Endothelial cell of umbilical vein (primary cell): ENCODE measurements at regions not wholly inside any gene's neighbourhood (a gene's known extent, or its start where the extent isn't known, plus 50 kb on each side); places are given as distances from the start of the nearest gene placed in this dataset.
A peak's percentile ranks its signal among the peaks of the same experiment; 100 is the strongest.

Source experiments
- BruUV-seq: library from RNA; stranded (reverse); fragments of 400-500 nt; replicated peaks from 2 replicates; lab custom pipeline; 2021; lab: Mats Ljungman, UMichigan
- CTCF ChIA-PET: fragments of 300-600, 350-600 bp; sonication (Branson Sonifier 250); formaldehyde crosslinking; loops from one replicate; lab custom pipeline; 2021; ENCODE audit warnings: antibody characterized with exemption, inconsistent platforms; lab: Charles Lee
- POLR2A ChIA-PET: fragments of 300-600, 350-600 bp; sonication (Branson Sonifier 250); formaldehyde crosslinking; loops from one replicate; lab custom pipeline; 2021; ENCODE audit warnings: antibody characterized with exemption, inconsistent platforms; lab: Charles Lee
- DNase-seq: peaks from one replicate; pipeline ENCODE4 v3.0.0-alpha.2; 2011; ENCODE audit warnings: low read depth, low spot score
- FAIRE-seq: peaks from 2 replicates; lab custom pipeline; 2011; peaks lifted over from hg19 to GRCh38; lab: Jason Lieb, UNC
- H2AFZ ChIP-seq: 2 replicates; pipeline ENCODE4 v1.6.0; 2012; ENCODE audit warnings: low read depth, low read length, control low read depth, inconsistent platforms
- H3K27ac ChIP-seq: 2 replicates; pipeline ENCODE4 v1.5.1; 2011; ENCODE audit warnings: low read depth, mild to moderate bottlenecking, control low read depth, low read length, moderate library complexity; ENCODE audit not compliant: insufficient read depth
- H3K27me3 ChIP-seq, 2 experiments: 2 replicates each; pipeline versions ENCODE4 v1.6.0 to v1.6.1; 2011; ENCODE audit warnings: low read length in 2 of 2, mixed read lengths in 1 of 2; ENCODE audit not compliant: control insufficient read depth in 2 of 2, insufficient read depth in 2 of 2
- H3K36me3 ChIP-seq, 2 experiments: 2 replicates in 1 of 2; 3 replicates in 1 of 2; pipeline ENCODE4 v1.5.1; 2011; ENCODE audit warnings: low read length in 2 of 2, mild to moderate bottlenecking in 1 of 2, moderate library complexity in 1 of 2; ENCODE audit not compliant: control insufficient read depth in 2 of 2, insufficient read depth in 2 of 2; ENCODE audit errors: extremely low read depth in 1 of 2
- H3K4me1 ChIP-seq: 3 replicates; pipeline ENCODE4 v1.5.1; 2011; ENCODE audit warnings: mild to moderate bottlenecking, low read length; ENCODE audit not compliant: control insufficient read depth, insufficient read depth; ENCODE audit errors: extremely low read depth
- H3K4me2 ChIP-seq: 2 replicates; pipeline ENCODE4 v1.6.1; 2011; ENCODE audit warnings: low read length, control low read depth, mixed read lengths; ENCODE audit not compliant: insufficient read depth
- H3K4me3 ChIP-seq, 3 experiments: fragments of 200-600 bp in 1 of 3; sonication (generic), shearing (Covaris generic) in 1 of 3; replicated peaks in 1 of 3; 2 replicates each; pipeline ENCODE4 v1.5.1; 2011 to 2016; ENCODE audit warnings: control low read depth in 3 of 3, low read length in 3 of 3, mild to moderate bottlenecking in 2 of 3, inconsistent platforms in 1 of 3, low read depth in 1 of 3, moderate library complexity in 1 of 3; ENCODE audit not compliant: insufficient read depth in 1 of 3
- H3K79me2 ChIP-seq: 2 replicates; pipeline ENCODE4 v1.6.0; 2012; ENCODE audit warnings: low read length, inconsistent platforms; ENCODE audit not compliant: control insufficient read depth, insufficient read depth
- H3K9ac ChIP-seq: replicated peaks from 2 replicates; pipeline ENCODE3; 2011; ENCODE audit warnings: low read length, control low read depth; ENCODE audit not compliant: insufficient read depth; ENCODE audit errors: extremely low read depth
- H3K9me1 ChIP-seq: replicated peaks from 3 replicates; pipeline ENCODE4 v1.6.0; 2011; ENCODE audit warnings: mild to moderate bottlenecking, low read length; ENCODE audit not compliant: control insufficient read depth, insufficient read depth; ENCODE audit errors: extremely low read depth
- H3K9me3 ChIP-seq: replicated peaks from 2 replicates; pipeline ENCODE4 v1.5.1; 2012; ENCODE audit warnings: low read length, inconsistent platforms; ENCODE audit not compliant: control insufficient read depth, insufficient read depth
- H4K20me1 ChIP-seq: replicated peaks from 2 replicates; pipeline ENCODE3; 2011; ENCODE audit warnings: mild to moderate bottlenecking, low read length; ENCODE audit not compliant: control insufficient read depth, insufficient read depth; ENCODE audit errors: extremely low read depth
- CTCF ChIP-seq, 2 donors: IDR thresholded peaks; 1 replicate in 1 of 2; 2 replicates in 1 of 2; pipeline ENCODE4 v1.5.1; 2011; ENCODE audit warnings: low read length in 2 of 2, mild to moderate bottlenecking in 2 of 2, moderate library complexity in 2 of 2, control low read depth in 1 of 2, inconsistent platforms in 1 of 2, low read depth in 1 of 2; ENCODE audit not compliant: insufficient read depth in 1 of 2; ENCODE audit errors: extremely low read depth in 1 of 2
- EZH2 ChIP-seq: IDR thresholded peaks from 2 replicates; pipeline ENCODE4 v1.6.1; 2012; ENCODE audit warnings: borderline replicate concordance, low read depth, mild to moderate bottlenecking, moderate library complexity, low read length, inconsistent platforms; ENCODE audit not compliant: severe bottlenecking
- FOS ChIP-seq: IDR thresholded peaks from 2 replicates; pipeline ENCODE4 v1.6.1; 2011; ENCODE audit warnings: mild to moderate bottlenecking, low read length, moderate library complexity, borderline replicate concordance; ENCODE audit not compliant: insufficient read depth
- GATA2 ChIP-seq: IDR thresholded peaks from 2 replicates; pipeline ENCODE4 v1.7.0; 2011; ENCODE audit warnings: low read depth, mild to moderate bottlenecking, moderate library complexity, mixed read lengths, low read length; ENCODE audit not compliant: insufficient read length, insufficient read depth
- JUN ChIP-seq: IDR thresholded peaks from 2 replicates; pipeline ENCODE4 v1.6.1; 2011; ENCODE audit warnings: borderline replicate concordance, low read depth; ENCODE audit not compliant: insufficient read length, insufficient read depth
- MAX ChIP-seq: IDR thresholded peaks from 2 replicates; pipeline ENCODE4 v1.6.1; 2011; ENCODE audit not compliant: insufficient read depth, insufficient read length
- MYC ChIP-seq: IDR thresholded peaks from one replicate; pipeline ENCODE4 v1.6.1; 2011; ENCODE audit warnings: mild to moderate bottlenecking, low read depth, low read length
- POLR2A ChIP-seq: IDR thresholded peaks from 2 replicates; pipeline ENCODE4 v1.6.1; 2012; ENCODE audit warnings: low read depth, mild to moderate bottlenecking, control low read depth, low read length
- POLR2AphosphoS5 ChIP-seq: IDR thresholded peaks from 2 replicates; pipeline ENCODE4 v1.6.1; 2012; ENCODE audit warnings: low read depth, mild to moderate bottlenecking, control low read depth, low read length, moderate library complexity; ENCODE audit not compliant: insufficient read depth
- dilution Hi-C: fragments of 300-500 bp; cut with MboI; formaldehyde crosslinking; loops from one replicate; pipeline ENCODE4 v1.15.0; 2019; ENCODE audit warnings: low sequenced_read_pairs; ENCODE audit not compliant: extremely low pct_ligation_motif_present
- intact Hi-C: fragments of 100-400 bp; cut with micrococcal nuclease; formaldehyde crosslinking; loops from one replicate; pipeline ENCODE4 v1.10.0; 2022

- Histone ChIP-seq H3K36me3 (no peaks in the 10 kb centered on the region), H3K9me1 (no peaks in the 10 kb centered on the region), H3K4me3 (no peak overlapping the region), H3K9me3 (no peaks in the 10 kb centered on the region), H2AFZ (peak overlapping the region; percentile 22), H3K4me2 (no peak overlapping the region), H3K79me2 (no peaks in the 10 kb centered on the region), H3K9ac (no peak overlapping the region), H3K27me3 (no peaks in the 10 kb centered on the region), H4K20me1 (no peaks in the 10 kb centered on the region), H3K4me1 (no peaks in the 10 kb centered on the region), H3K27ac (no peak overlapping the region)
- TF ChIP-seq GATA2 (no peak), CTCF (IDR thresholded peaks at IDR 0.05; ENCODE audit: extremely low read depth in 1 of 2, insufficient read depth in 1 of 2, low read depth in 1 of 2, low read length in 2 of 2) (no peak), JUN (no peak), POLR2AphosphoS5 (no peak), MYC (no peak), POLR2A (no peak), MAX (no peak), FOS (no peak), EZH2 (no peak)
- CTCF ChIA-PET: interaction anchor here (1.3 kb wide), 1 partner anchor 38 kb away, joined by 3 read pairs; no protein-coding TSS in a partner anchor
- dilution Hi-C loops: no loop called here
- intact Hi-C loops: no loop called here
- POLR2A ChIA-PET: no interaction called here
- DNase-seq: no peak
- BruUV-seq: no TSS peak
- FAIRE-seq: no peak
Measured at GRCh38 chr6:148218542-148219258, 123.9 kb upstream of the SASH1 start.
